Body of pancreas (tissue), 4 donors: ENCODE measurements at regions not wholly inside any gene's neighbourhood (a gene's known extent, or its start where the extent isn't known, plus 50 kb on each side); places are given as distances from the start of the nearest gene placed in this dataset.

ENCODE experiments used
- ATAC-seq: fragments of 150-250 bp; one replicate; pipeline ENCODE4 v1.9.1; 2016
- DNase-seq, 4 donors: peaks; one replicate each; pipeline ENCODE4 v3.0.0-alpha.2; 2019
- H3K27ac ChIP-seq, 4 donors: fragments of 200-600 bp; sonication (generic); 1 replicate in 3 of 4; 2 replicates in 1 of 4; pipeline versions ENCODE4 v1.5.1 to v1.6.1; 2016 to 2019; ENCODE audit warnings: mild to moderate bottlenecking in 1 of 4, mixed read lengths in 1 of 4, moderate library complexity in 1 of 4
- H3K27me3 ChIP-seq, 2 donors: fragments of 200-600 bp; sonication (generic); one replicate each; pipeline ENCODE4 v1.6.0; 2016; ENCODE audit warnings: mild to moderate bottlenecking in 1 of 2
- H3K36me3 ChIP-seq, 2 donors: fragments of 200-600 bp; sonication (generic); replicated peaks in 1 of 2; 2 replicates each; pipeline ENCODE4 v1.5.1; 2016; ENCODE audit warnings: low read depth in 2 of 2; ENCODE audit not compliant: insufficient read depth in 1 of 2
- H3K4me1 ChIP-seq: fragments of 200-600 bp; sonication (generic); one replicate; pipeline ENCODE4 v1.6.0; 2016
- H3K4me3 ChIP-seq, 2 donors: fragments of 200-600 bp; sonication (generic); 1 replicate in 1 of 2; 2 replicates in 1 of 2; pipeline ENCODE4 v1.5.1; 2016 to 2019
- H3K9me3 ChIP-seq, 3 donors: fragments of 200-600 bp; sonication (generic); 1 replicate in 2 of 3; 2 replicates in 1 of 3; pipeline ENCODE4 v1.5.1; 2016
- CTCF ChIP-seq, 7 experiments: fragments of 450-650 bp in 4 of 7; fragments of 200-600 bp in 3 of 7; sonication (generic) in 3 of 7; IDR thresholded peaks; one replicate each; pipeline ENCODE4 v1.5.1; 2016 to 2019; ENCODE audit warnings: antibody characterized with exemption in 7 of 7
- POLR2A ChIP-seq, 3 donors: fragments of 450-650 bp; IDR thresholded peaks; one replicate each; pipeline ENCODE4 v1.6.1; 2016; ENCODE audit warnings: antibody characterized with exemption in 3 of 3, mild to moderate bottlenecking in 2 of 3
- WGBS, 2 donors: methylation state at CpG; one replicate each; pipeline ENCODE4 v1.1.5; 2017; 5-methylcytosine and 5-hydroxymethylcytosine counted together
- intact Hi-C: fragments of 100-400 bp; cut with DNase I; formaldehyde crosslinking; loops from one replicate; pipeline ENCODE4 v1.15.1; 2023

- Histone ChIP-seq H3K27ac (no peak overlapping the region), H3K36me3 (no peaks in the 10 kb centered on the region), H3K27me3 (no peaks in the 10 kb centered on the region), H3K9me3 (no peaks in the 10 kb centered on the region), H3K4me3 (no peak overlapping the region), H3K4me1 (no peaks in the 10 kb centered on the region)
- DNase-seq (no peak), ATAC-seq (no peak)
- TF ChIP-seq POLR2A (IDR thresholded peaks at IDR 0.05) (no peak), CTCF (IDR thresholded peaks at IDR 0.05) (no peak)
- 62 to 71% methylated on average over 6 of the region's 6 CpGs for WGBS, 2 donors
- intact Hi-C loops: no loop called here
These were observed 292.4 kb upstream of the AKR1E2 start for GRCh38 chr10:4533621-4534020.

GRCh38 chr10:4532976-4533375 lies 293.0 kb upstream of the AKR1E2 start:
- intact Hi-C loops: no loop called here
- no peak overlapping the region for H3K27ac ChIP-seq
- 36 to 39% methylated on average over 1 of the region's 1 CpG for WGBS, 2 donors
- no peak for TF ChIP-seq CTCF (IDR thresholded peaks at IDR 0.05)
- TF ChIP-seq POLR2A (IDR thresholded peaks at IDR 0.05): no peak
- no peaks in the 10 kb centered on the region for H3K36me3 ChIP-seq
- H3K27me3 ChIP-seq: no peaks in the 10 kb centered on the region
- DNase-seq (no peak), ATAC-seq (no peak)
- H3K4me1 ChIP-seq: no peaks in the 10 kb centered on the region
- no peaks in the 10 kb centered on the region for H3K9me3 ChIP-seq
- no peak overlapping the region for H3K4me3 ChIP-seq

GRCh38 chr10:4532467-4532866 lies 293.5 kb upstream of the AKR1E2 start:
- Histone ChIP-seq H3K9me3 (no peaks in the 10 kb centered on the region), H3K4me1 (no peaks in the 10 kb centered on the region), H3K4me3 (no peak overlapping the region), H3K27ac (no peak overlapping the region), H3K27me3 (no peaks in the 10 kb centered on the region), H3K36me3 (no peaks in the 10 kb centered on the region)
- WGBS, 2 donors: 31 to 38% methylated on average over 3 of the region's 3 CpGs
- intact Hi-C loops: no loop called here
- DNase-seq (no peak), ATAC-seq (no peak)
- no peak for TF ChIP-seq POLR2A (IDR thresholded peaks at IDR 0.05)

- Histone ChIP-seq H3K27ac (no peak overlapping the region), H3K4me3 (no peak overlapping the region), H3K36me3 (no peaks in the 10 kb centered on the region), H3K9me3 (no peaks in the 10 kb centered on the region), H3K4me1 (no peaks in the 10 kb centered on the region), H3K27me3 (no peaks in the 10 kb centered on the region)
- no peak for TF ChIP-seq POLR2A (IDR thresholded peaks at IDR 0.05)
- ATAC-seq (no peak), DNase-seq (no peak)
- WGBS, 2 donors: 41 to 42% methylated on average over 1 of the region's 1 CpG
- intact Hi-C loops: no loop called here
These were observed 294.0 kb upstream of the AKR1E2 start for GRCh38 chr10:4532011-4532410.

- Histone ChIP-seq H3K27ac (no peak overlapping the region), H3K9me3 (no peaks in the 10 kb centered on the region), H3K27me3 (no peaks in the 10 kb centered on the region), H3K4me1 (no peaks in the 10 kb centered on the region), H3K4me3 (no peak overlapping the region), H3K36me3 (no peaks in the 10 kb centered on the region)
- ATAC-seq (no peak), DNase-seq (no peak)
- TF ChIP-seq CTCF (IDR thresholded peaks at IDR 0.05) (no peak), POLR2A (IDR thresholded peaks at IDR 0.05) (no peak)
- intact Hi-C loops: no loop called here
These were observed 296.7 kb upstream of the AKR1E2 start for GRCh38 chr10:4529266-4529665.

- WGBS, 2 donors: 42 to 53% methylated on average over 7 of the region's 7 CpGs
- H3K36me3 ChIP-seq: no peaks in the 10 kb centered on the region
- no peaks in the 10 kb centered on the region for H3K27me3 ChIP-seq
- ATAC-seq (no peak), DNase-seq (no peak)
- no peak for TF ChIP-seq POLR2A (IDR thresholded peaks at IDR 0.05)
- TF ChIP-seq CTCF (IDR thresholded peaks at IDR 0.05): no peak
- no peak overlapping the region for H3K4me3 ChIP-seq
- intact Hi-C loops: no loop called here
- H3K4me1 ChIP-seq: no peaks in the 10 kb centered on the region
- H3K27ac ChIP-seq: no peak overlapping the region
- H3K9me3 ChIP-seq: no peaks in the 10 kb centered on the region
These were observed 298.6 kb upstream of the AKR1E2 start for GRCh38 chr10:4527281-4527970.
